ENCODE measurements at regions not wholly inside any gene's neighbourhood (a gene's known extent, or its start where the extent isn't known, plus 50 kb on each side); places are given as distances from the start of the nearest gene placed in this dataset.

- TF ChIP-seq, protein P1, sequence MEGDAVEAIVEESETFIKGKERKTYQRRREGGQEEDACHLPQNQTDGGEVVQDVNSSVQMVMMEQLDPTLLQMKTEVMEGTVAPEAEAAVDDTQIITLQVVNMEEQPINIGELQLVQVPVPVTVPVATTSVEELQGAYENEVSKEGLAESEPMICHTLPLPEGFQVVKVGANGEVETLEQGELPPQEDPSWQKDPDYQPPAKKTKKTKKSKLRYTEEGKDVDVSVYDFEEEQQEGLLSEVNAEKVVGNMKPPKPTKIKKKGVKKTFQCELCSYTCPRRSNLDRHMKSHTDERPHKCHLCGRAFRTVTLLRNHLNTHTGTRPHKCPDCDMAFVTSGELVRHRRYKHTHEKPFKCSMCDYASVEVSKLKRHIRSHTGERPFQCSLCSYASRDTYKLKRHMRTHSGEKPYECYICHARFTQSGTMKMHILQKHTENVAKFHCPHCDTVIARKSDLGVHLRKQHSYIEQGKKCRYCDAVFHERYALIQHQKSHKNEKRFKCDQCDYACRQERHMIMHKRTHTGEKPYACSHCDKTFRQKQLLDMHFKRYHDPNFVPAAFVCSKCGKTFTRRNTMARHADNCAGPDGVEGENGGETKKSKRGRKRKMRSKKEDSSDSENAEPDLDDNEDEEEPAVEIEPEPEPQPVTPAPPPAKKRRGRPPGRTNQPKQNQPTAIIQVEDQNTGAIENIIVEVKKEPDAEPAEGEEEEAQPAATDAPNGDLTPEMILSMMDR (IDR thresholded peaks at IDR 0.05) = no peak
- TF ChIP-seq POLR2A (IDR thresholded peaks at IDR 0.05) = no peak
These were observed 111.3 kb upstream of the TNPO1 start for GRCh38 chr5:72705178-72705577.

All from thyroid gland (tissue), 4 donors.